Activated naive CD4-positive, alpha-beta T cell treated with Interleukin-2 at 50 U/mL for 16 hours (primary cell): ENCODE measurements at regions not wholly inside any gene's neighbourhood (a gene's known extent, or its start where the extent isn't known, plus 50 kb on each side); places are given as distances from the start of the nearest gene placed in this dataset.

Source experiments
- DNase-seq: peaks from one replicate; pipeline ENCODE4 v3.0.0-alpha.2; 2020

GRCh38 chr19:30778961-30779715 lies 407.0 kb downstream of the ZNF536 start:
- DNase-seq = no peak

DNA sequence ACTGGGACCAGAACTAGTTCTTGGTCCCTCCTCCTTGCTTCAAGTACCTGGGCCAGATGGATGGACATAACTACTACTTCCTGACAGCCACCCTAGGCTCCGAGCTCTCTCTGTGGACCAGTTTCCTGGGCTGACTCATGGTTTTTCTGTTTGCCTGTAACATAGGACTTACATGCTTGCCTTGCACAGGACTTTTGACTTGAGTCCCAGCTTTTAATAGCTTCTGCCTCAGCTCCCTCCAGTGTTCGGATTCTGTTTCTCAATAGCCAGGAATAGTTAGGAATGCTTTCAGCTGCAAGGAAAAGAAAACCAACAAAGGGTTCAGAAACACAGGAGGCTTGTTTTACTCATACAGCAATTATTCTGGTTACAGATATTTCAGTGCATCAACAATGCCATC lies 405.9 kb downstream of the ZNF536 start:
- DNase-seq = no peak

DNA sequence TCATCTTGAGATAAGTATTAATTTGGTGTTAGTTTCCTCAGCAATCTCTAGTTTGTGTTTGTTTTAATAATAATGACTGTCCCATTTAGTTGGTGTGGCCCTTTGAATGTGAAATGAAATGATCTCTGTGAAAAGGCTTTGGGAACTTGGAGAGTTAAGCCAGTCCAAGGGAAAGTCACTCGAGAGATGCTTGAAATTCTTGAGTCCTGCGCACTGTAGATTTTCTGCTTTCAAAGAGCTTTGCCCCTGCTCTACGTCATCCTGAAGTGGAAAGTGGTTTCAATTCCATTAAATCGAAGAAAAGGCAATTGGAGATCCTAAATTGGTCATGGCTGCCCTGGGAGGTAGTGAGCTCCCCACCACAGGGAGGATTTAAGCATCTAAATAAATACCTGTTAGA lies 403.8 kb downstream of the ZNF536 start:
- no peak for DNase-seq

DNA sequence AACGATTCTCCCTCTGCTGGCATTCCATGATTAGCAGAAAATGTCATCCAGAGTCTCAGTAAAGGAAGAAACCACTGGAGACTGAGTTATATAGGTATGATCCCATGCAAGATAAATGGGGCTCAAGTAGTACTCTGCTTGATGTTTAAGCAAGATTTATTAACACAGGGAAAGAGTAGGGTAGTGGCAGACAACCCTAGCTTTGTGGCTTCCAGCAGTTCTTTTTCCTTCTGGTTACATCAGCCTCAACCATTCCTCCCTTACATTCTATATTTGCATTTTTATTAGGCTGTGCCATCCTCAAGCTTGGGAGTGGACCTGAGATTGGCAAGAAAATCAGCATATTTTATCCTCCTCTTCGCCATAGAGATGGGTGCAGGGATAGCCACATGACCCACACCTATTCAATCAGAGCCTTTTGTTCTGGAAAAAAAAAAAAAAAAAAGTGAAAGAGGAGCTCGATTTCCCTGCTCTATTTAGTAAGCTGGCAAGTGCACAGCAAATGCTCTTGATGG lies 402.1 kb downstream of the ZNF536 start:
- no peak for DNase-seq

- DNase-seq = no peak
Observed at GRCh38 chr19:30762651-30763050, 390.5 kb downstream of the ZNF536 start.

DNA sequence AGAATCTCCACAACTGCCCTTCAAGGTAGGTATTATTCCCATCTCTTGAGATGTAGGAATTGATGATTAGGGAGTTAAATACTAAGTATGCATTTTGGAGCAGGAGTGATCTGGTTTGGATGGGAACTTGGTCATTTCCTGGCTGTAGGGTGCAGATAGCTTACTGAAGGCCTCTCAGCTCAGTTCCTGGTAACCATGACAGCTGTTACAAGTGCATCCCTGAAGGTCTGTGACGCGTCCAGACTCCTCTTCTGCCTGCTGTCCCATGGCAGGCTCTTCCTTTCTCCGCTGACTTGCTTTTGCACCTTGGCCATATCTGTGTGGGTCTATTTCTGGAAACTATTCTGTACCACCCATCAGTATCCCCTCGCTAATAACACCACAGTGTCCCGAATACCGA lies 387.8 kb downstream of the ZNF536 start:
- DNase-seq = no peak

- no peak for DNase-seq
Observed at GRCh38 chr19:30757837-30758617, 385.8 kb downstream of the ZNF536 start.

DNA sequence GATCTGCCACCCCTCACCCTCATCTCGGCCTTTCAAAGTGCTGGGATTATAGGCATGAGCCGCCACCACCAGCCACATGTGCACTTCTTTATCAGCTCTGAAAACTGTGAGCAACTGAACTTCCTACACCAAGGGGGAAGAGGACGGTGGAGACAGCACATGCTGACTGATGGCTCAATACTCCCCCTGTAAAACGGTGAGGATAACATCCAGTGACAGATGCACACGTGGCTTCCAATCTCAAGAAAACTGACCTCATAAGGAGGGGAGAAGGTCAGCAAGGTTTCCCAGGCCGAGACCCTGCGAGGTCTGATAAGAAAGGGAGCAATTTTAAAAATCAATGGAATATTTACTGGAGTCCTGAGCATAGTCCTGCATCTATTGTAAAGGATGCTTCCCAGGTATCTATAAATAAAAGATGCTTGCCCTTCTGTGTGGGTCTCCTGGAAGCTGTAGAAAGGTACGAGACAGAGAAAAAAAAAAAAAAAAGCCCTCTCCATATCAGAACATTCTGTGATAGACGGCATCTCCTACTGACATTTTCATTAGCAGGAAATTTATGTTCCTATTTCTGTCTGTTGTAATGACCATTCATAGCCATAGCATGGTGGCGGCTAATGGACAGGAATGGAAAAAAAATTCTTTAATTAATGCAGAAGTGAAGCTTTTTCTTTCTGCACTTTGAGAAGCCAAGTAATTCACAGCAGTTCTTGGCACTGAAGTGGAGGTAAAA lies 385.1 kb downstream of the ZNF536 start:
- DNase-seq = no peak

DNA sequence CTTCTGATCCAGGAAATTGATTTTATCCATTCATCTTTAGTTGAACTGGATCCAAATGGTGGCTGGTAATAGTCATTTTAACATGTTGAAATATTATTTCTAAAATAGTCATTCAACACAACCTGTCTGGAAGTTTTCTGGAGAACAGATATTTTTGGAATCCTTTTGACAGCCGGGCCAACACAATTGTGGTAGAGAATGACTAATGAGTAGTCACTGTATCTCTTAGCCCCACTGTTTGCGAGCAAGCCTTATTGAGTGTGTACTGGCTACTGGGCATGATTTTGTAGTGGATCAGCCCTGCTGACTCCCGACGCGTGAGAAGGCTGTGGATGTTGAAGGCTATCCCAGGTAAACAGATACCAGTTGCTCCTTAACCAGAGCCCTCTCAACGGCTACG lies 383.4 kb downstream of the ZNF536 start:
- DNase-seq = no peak

DNA sequence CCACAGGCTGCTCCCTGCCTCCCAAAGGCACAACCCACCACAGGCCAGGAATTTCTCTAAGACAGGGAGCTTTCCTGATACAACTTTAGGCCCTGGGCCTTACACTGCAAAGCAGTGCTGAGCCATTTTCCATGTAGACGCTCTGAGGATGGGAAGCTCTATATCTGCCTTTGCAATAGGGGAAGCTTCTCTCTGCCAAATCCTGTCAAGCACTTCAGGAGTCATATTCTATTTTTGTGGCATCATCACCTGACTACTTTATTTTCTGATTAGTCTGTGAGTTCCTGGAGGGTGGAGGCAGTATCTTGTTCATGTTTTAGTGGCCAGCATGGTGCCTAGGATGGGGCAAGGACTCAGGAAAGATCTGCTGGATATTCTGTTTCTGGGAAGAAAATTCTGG lies 382.0 kb downstream of the ZNF536 start:
- DNase-seq = no peak

GRCh38 chr19:30752876-30753275 lies 380.7 kb downstream of the ZNF536 start:
- DNase-seq = no peak

- no peak for DNase-seq
Observed at GRCh38 chr19:30752201-30752600, 380.0 kb downstream of the ZNF536 start.

DNA sequence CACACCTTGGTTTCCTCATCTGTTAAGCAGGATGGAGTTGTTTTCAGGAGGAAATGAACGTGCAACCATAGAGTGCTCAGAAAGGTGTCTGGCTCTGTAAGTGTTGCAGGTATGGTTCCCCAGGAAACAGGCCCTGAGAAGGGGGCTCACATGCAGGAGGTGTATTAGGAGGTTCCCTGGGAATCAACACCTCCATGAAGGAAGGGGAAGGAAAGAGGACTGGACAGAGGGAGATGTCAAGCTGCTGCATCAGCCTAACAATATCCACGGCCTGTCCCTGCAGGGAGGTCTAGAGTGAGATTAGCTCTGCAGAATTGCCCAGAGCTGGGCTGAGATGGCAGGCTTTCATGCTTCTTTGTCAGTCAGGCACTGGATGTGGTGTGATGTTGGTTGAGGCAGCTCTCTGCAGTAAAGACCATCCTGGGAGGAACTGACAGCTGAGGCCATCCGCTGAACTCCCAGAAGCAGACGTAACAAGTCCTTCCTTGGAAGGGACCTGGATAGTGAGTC lies 373.3 kb downstream of the ZNF536 start:
- DNase-seq = no peak

GRCh38 chr19:30744741-30745475 lies 372.7 kb downstream of the ZNF536 start:
- DNase-seq = no peak

DNA sequence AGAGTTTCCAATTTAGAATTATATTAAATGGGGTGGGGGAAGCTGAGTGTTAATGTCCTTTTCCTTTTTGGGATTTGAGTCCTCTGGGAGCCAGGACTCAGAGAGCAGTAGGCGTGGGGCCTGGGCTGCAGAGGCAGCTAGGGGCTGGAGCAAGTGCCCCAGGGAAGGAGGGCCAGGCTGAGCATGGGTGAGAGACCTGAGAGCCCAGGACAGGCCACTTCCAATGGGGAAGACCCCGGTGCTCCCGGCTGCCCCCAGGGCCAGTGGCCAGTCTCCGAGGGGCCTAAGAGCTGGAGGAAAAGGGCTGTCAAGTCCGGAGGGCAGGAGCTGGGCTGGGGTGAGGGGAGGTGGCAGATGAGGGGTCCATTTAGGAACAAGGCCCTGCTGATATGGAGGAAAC lies 371.5 kb downstream of the ZNF536 start:
- DNase-seq = no peak

DNA sequence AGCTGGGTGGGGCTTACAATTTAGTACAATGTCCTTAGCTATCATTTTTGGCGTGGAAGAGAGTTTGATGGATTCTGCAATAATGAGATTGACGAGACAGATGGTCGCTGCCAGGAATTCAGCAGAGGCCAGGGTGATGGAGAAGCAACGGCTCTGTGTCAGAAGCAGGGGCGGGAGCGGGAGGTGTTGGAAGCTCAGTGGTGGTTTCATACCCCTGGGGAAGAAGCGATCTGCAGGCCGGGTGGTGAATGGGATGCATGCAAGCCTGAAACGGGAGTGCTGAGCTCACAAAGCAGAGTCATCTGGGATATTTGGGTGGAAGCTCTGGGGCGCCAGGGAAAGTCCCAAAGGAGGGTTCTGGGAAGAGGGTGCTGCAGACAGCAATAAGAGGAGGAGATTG lies 370.8 kb downstream of the ZNF536 start:
- no peak for DNase-seq

GRCh38 chr19:30742406-30742938 lies 370.3 kb downstream of the ZNF536 start:
- DNase-seq = no peak

- no peak for DNase-seq
Observed at GRCh38 chr19:30741566-30741965, 369.4 kb downstream of the ZNF536 start.

DNA sequence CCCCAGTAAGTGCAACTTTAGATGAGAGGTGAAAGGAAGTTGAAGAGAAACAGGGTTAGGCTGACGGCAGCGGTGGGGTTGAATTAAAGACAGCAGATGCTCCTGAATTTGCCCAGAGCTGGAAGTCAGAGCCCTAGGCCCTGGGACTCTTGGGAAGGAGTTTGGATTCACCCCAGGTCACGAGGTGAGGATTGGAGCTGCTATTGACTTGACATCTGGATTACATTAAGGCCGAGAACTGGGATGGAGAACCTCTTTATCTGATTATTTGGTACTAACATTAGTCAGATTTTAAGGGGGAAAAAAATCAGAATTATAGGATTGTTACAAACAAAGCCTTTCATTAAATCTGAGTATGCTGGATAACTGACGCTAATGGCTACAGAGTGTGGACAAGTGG lies 367.2 kb downstream of the ZNF536 start:
- DNase-seq = no peak

GRCh38 chr19:30738047-30738446 lies 365.9 kb downstream of the ZNF536 start:
- no peak for DNase-seq

GRCh38 chr19:30734669-30735068 lies 362.5 kb downstream of the ZNF536 start:
- no peak for DNase-seq

DNA sequence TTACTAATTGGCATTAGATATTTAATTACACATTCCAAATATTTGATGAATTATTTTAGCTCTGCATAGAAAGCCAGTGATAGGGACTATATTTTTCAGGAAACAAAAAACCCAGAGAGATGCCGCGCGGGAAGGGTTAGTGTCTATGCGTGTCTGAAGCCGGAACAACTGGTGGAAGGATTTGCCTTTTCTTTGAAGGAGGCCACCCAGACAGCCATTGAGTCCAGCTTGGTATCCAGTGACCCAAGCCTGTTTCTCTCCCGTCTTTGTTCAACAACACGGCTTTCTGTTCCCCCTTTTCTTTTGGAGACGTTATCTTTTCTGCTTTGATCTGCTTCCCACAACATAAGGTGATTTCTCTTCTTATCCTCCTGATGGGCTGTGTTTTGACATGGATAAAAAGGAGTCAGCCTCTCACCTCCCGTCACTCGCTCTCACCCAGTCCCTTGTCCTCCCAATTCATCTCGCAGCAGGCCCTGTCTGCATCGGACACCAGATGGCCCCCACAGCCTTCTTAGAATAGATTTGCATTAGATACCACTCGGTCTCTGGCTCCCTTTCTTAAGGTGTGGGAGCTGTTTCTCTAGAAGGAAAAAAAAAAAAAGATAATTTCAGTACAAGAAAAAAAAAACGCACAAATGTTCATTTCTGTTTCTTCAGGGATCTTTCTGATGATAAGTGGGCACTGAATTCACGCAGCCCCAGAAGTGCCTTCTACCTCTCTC lies 361.8 kb downstream of the ZNF536 start:
- DNase-seq = no peak
